ENCODE measurements at regions not wholly inside any gene's neighbourhood (a gene's known extent, or its start where the extent isn't known, plus 50 kb on each side); places are given as distances from the start of the nearest gene placed in this dataset.

DNA sequence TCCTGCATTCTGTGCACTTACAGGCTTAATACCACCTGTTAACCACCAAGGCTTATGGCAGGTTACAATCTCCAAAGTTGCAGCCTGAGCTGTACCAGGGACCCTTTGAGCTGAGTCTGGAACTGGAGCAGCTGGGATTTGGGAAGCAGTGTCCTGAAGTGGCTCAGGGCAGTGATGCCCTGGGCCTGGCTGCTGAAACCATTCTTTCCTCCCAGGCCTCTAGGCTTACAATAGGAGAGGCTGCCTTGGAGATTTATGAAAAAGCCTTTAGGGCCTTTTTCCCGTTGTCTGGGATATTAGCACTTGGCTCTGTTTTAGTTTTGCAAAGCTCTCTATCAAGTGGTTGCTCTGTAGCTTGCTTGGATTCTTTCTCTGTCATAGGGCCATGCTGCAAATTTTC is 154.3 kb upstream of the CASK start:
- TF ChIP-seq, protein P1, sequence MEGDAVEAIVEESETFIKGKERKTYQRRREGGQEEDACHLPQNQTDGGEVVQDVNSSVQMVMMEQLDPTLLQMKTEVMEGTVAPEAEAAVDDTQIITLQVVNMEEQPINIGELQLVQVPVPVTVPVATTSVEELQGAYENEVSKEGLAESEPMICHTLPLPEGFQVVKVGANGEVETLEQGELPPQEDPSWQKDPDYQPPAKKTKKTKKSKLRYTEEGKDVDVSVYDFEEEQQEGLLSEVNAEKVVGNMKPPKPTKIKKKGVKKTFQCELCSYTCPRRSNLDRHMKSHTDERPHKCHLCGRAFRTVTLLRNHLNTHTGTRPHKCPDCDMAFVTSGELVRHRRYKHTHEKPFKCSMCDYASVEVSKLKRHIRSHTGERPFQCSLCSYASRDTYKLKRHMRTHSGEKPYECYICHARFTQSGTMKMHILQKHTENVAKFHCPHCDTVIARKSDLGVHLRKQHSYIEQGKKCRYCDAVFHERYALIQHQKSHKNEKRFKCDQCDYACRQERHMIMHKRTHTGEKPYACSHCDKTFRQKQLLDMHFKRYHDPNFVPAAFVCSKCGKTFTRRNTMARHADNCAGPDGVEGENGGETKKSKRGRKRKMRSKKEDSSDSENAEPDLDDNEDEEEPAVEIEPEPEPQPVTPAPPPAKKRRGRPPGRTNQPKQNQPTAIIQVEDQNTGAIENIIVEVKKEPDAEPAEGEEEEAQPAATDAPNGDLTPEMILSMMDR (IDR thresholded peaks at IDR 0.05; ENCODE audit: insufficient read depth, low read length), result no peak
- TF ChIP-seq REST (IDR thresholded peaks at IDR 0.05; ENCODE audit: insufficient replicate concordance, low read depth), result no peak

All from HL-60 (cell line).